CD4-positive, alpha-beta T cell treated with Interleukin-6 at 100 ng/mL for 8 hours (primary cell): ENCODE measurements at regions not wholly inside any gene's neighbourhood (a gene's known extent, or its start where the extent isn't known, plus 50 kb on each side); places are given as distances from the start of the nearest gene placed in this dataset.

Experiments
- DNase-seq: peaks from one replicate; pipeline ENCODE4 v3.0.0-alpha.2; 2020; ENCODE audit warnings: mixed read lengths, low spot score

DNA sequence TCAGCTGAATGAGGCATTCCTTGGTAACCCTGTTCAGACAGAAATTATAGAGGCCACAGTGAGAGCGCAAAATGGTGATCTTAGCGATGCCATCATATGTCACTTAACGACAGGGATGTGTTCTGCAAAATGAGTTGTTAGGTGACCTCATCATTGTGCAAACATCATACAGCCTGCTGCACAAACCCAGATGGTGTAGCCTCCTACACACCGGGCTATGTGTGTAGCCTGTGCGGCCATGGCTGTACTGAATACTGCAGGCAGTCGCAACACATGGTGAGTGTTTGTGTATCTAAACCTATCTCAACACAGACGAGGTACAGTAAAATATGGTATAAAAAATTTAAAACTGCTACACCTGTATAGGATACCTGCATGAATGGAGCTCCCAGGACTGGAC is 234.1 kb upstream of the PMEPA1 start:
- DNase-seq, result no peak

DNA sequence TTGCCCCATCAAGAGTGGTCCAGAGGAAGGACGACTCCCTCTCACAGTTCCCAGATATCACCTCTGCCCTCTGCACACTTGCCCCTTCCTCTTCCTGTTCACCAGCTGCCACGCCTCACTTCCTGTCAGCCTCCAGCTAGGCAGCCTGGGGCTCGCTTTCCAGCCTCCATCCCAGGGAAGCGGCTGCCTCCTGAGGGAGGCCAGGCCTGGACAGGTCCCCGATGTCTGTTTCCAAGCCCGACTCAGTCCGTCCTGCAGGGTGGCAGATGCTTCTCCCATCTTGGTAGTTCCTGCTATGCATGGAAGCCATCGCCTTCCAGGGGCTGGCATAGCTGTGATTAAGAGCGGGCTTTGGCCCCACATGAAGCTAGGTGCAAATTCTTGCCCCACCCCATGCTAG is 233.5 kb upstream of the PMEPA1 start:
- DNase-seq, result no peak

DNA sequence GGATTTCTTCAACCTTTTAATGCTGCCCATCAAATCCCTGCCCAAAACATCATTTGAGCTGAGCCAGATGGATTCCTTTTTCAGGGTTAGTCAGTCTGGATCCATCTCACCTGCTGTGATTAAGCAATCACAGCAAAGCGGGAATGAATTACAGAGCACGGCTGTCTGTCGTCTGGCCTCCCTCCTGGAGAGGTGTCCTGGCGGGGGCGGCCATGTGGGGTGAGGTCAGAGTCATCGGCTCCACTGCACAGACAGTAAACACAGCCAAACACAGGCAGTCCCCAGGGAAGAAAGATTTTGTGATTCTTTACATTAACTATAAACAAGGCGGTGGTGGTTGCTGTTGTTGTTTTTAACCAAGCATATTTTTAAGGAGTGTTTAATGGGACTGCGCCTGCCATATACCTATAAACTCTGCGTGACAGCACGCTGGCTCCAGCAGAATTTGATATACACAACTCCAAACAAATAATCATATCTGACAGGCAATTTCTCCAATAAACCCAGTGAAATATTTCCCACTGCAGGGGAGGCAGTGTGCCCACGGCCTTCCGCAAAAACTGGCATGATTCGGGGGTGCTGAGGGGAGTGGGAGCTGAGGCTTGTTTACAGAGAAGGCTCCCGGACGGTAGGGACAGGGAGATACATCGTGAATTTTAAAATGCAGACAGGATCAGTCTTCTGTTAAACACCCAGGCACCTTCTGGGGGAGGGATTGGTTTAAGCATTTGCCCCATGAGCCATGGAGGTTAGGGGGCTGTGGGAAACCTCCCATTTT is 232.0 kb upstream of the PMEPA1 start:
- no peak for DNase-seq

GRCh38 chr20:57940868-57941522 is 231.2 kb upstream of the PMEPA1 start:
- DNase-seq, result no peak

GRCh38 chr20:57940376-57940775 is 230.6 kb upstream of the PMEPA1 start:
- DNase-seq, result no peak

- no peak for DNase-seq
These were observed 229.7 kb upstream of the PMEPA1 start for GRCh38 chr20:57939499-57939898.

DNA sequence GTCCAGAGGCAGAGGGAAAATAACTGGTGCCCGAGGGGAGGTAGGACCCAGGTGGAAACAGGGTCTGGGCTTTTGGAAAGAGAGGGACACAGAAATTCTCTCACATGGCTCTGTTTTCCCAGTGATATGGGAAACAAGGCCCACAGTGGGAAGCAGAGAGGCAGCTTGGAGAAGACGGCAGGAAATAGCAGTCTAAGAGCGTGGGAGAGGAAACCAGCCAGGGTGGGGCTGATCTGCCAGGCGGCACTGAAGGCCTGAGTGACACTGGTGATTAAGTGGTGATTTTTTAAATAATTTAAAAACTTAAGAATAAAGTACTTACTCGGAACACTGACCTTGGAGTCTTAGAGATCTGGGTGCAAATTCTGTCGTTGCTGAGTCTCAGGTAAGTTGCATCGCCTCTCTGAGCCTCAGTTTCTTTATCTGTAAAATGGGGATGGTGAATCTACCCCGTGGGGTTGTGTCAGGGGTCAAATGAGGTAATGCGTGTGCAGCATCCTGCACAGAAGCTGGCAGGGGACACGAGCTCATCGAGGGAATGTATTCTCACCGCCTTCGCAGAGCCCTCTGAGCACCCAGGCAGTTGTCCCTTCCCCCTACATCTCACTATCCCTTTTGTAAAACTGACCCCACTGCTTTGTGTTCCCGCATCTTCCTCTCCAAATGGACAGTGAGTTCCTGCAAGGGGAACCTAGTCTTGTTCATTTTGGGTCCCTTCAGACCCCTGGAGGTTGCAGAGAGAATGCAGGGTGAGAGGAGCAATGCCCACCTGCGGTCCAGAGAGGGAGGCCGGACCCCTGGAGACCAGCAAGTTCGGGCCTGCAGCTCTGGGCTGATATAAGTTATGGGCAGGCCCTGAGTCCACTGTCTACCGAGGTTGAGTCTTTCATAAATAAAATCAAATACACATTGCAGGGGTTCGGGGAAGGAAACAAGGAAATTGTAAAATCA is 228.6 kb upstream of the PMEPA1 start:
- DNase-seq, result no peak

DNA sequence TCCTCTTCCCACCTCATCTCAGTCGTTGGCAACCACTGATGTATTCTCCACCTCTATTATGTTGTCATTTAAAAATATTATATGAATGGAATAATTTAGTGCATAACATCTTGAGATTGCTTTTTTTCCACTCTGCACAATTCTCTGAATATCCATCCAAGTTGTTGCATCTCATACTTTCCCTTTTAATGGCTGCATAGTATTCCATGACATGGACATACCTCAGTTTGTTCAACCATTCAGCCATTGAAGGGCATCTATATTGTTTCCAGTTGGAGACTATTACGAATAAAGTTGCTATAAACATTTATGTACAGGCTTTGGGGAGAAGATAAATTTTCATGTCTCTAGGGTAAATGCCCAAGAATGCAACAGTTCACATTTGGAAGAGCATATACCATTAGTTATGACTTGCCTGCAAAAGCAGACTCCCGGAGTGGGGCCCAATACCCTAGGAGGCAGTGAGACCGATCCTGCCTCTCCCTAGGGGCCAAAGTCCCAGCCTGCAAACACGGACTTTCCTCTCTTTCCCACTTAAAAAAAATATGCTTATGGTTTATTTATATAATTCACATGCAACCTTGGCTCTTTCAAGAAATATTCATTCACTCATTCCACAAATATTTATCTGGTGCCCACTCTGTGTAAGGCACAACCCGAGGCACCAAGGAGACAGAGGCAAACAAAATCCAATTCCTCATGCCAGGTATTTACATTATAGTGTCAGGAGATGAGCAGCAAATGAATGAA is 227.0 kb upstream of the PMEPA1 start:
- DNase-seq, result no peak

DNA sequence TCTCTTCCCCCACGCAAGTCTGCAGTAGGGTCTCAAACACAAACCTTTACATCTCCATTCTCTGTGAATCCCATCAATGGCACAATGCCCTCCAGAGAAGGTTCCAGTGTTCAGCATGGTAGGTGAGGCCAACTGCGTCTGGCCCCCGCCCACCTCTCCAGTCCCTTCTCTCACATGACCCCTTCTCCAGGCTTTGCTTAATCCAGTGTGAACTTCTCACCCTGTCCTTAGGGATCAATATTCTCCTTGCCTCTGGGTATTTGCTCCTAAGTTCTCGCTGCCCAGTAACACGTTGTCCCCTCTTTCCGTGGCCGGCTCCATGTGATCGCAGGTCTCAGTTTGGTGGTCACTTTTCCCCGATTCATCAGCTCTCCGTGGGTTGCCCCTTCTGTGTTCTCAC is 225.1 kb upstream of the PMEPA1 start:
- DNase-seq, result no peak

DNA sequence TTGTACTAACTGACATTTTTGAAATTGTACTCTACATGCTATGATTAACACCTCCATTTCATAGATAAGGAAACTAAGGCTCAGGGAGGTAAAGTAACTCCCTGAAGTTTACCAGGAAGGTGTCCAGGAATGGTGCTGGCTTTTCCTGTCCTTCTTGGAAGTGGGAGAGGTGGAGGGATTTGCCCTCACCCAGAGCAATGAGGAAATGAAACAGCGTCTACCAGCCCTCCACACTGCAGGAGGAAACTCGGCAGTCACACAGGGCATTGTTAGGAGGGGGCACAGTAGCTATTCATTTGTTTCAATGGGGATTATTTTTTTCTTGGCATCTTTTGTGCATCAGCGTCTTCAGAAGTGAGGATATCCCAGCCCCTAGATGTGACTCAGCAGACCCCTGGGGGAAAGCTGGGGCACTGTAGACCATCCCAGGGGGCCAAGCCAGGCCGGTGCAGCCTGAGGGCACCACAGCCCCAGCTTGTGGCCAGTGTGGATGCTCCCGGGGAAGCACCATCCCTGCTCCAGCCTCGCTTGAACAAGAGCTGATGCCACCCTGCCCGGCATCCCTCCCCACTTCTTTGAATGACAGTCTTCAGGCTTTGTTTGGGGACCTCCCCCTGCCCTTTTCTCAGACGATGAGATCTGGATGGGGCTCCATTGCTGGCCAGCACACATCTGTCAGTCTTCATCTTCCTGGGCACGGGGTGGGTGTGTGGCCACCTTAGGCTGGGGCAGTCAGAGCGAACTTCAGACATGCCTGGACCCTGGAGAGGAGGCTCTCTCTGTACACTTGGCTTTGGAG is 224.4 kb upstream of the PMEPA1 start:
- DNase-seq, result no peak

- no peak for DNase-seq
These were observed 222.5 kb upstream of the PMEPA1 start for GRCh38 chr20:57932227-57932864.

DNA sequence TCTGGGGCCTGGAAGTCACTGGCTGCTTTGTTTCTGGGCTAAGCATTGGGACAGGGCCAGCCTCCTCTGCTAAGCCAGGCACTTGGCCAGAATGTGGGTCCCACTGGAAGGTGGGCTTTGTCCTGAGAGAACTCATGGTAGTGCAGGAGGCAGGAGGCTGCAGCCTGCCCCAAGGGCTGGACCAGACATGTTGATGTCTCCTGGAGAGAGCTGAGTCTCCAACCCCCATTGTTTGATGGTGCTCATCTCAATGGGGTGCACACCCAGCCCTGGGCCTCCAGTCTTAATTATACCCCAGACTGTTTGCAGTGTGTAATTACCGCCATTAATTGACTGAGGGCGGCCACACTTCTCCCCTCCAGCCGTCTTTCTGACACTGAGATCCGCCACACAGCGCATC is 220.5 kb upstream of the PMEPA1 start:
- no peak for DNase-seq

DNA sequence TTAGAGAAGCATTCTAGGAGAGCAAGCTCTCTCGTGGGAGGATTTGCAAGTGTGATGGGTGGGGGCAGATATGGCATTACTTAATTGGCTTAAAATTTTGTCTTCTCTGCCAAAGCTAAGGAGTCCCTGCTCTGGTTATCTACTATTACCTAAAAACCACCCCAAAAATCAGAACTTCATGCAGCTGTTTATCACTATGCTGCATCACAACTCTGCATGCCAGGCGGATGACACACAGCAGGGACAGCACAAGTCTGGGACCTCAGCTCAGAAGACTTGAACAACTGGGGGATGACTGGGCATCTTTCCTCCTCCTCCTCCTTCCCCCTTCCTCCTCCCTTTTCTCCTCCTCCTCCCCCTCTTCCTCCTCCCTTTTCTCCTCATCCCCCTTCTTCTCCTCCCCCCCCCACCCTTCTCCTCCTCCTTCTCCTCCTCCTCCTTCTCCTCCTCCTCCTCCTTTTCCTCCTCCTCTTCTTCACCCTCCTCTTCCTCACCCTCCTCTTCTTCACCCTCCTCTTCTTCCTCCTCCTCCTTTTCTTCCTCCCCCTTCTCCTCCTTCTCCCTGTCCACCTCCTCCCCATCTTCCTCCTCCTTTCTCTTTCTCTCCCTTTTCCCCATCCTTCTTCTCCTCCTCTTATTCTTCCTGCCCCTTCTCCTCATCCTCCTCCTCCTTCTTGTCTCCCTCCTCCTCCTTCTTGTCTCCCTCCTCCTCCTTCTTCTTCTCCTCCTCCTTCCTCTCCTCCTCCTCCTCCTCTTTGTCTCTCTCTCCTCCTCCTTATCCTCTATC is 218.6 kb upstream of the PMEPA1 start:
- DNase-seq, result no peak

DNA sequence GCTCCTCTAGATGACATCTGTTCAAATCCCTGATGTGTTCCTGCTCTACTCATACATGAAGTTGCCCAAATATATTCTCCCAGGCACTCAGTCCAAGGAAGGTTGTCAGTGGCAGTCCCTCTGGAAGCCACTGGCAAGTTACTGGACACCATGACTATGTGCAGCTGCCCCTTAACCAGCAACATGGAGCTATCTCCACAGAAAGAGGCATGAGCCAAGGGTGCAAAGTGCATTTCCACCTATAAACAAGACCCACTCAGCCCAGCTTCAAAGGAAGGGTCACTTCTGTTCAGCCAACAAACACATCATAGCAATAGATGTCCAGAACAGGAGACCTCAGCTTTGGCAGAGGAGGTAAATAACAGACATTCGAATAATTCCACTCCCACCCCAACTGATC is 217.6 kb upstream of the PMEPA1 start:
- DNase-seq, result no peak

DNA sequence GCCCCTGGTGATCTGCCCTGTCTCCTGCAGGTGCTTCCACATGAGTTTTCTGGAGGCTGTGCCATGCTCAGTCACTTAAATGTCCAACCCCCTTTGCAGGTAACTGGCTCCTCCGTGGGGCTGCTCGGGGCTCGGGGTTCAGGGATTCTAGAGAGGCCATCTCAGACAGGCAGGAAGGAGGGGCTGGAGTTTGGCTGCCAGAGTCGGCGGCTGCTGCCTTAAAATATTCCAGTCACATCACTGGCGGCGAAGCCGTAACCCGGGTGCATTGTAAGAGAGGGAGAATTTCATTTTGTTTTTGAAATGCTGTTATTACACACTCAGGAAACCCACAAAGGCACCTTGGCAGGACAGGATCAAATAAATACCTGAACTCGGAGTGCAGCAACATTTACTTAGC is 212.9 kb upstream of the PMEPA1 start:
- no peak for DNase-seq

DNA sequence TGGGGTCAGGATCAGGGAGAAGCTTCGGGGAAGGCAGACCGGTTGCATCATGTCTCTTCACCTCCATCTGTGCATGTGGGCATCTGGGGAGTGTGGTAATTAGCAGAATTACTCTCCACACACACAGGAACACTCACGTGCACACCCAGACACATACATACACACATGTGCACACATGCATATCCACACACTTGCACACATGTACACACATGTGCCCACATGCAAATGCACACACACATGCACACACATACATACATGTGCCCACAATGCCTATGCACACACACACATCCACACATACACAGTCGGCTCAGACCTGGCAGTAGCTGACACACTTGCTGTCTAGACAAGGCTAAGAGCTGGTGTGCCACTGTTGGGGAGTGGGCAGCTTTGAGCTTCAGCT is 212.3 kb upstream of the PMEPA1 start:
- DNase-seq, result no peak

GRCh38 chr20:57921676-57922075 is 211.9 kb upstream of the PMEPA1 start:
- no peak for DNase-seq

- DNase-seq, result no peak
These were observed 211.2 kb upstream of the PMEPA1 start for GRCh38 chr20:57920971-57921370.

- DNase-seq, result no peak
These were observed 209.2 kb upstream of the PMEPA1 start for GRCh38 chr20:57919049-57919448.

- DNase-seq, result no peak
These were observed 208.7 kb upstream of the PMEPA1 start for GRCh38 chr20:57918551-57918950.
